GM12864 (cell line): ENCODE measurements at regions not wholly inside any gene's neighbourhood (a gene's known extent, or its start where the extent isn't known, plus 50 kb on each side); places are given as distances from the start of the nearest gene placed in this dataset.

Experiments used
- DNase-seq: peaks from one replicate; pipeline ENCODE4 v3.0.0-alpha.2; 2011; ENCODE audit warnings: low read depth
- H3K4me3 ChIP-seq: 2 replicates; pipeline ENCODE4 v1.5.1; 2011; ENCODE audit warnings: mild to moderate bottlenecking, low read depth, low read length, control low read depth
- TF ChIP-seq, protein P1 (sequence below): IDR thresholded peaks from 2 replicates; pipeline ENCODE4 v1.5.1; 2011; ENCODE audit warnings: low read depth, mild to moderate bottlenecking, moderate library complexity, low read length, control low read depth, inconsistent platforms; ENCODE audit errors: missing control alignments

DNA sequence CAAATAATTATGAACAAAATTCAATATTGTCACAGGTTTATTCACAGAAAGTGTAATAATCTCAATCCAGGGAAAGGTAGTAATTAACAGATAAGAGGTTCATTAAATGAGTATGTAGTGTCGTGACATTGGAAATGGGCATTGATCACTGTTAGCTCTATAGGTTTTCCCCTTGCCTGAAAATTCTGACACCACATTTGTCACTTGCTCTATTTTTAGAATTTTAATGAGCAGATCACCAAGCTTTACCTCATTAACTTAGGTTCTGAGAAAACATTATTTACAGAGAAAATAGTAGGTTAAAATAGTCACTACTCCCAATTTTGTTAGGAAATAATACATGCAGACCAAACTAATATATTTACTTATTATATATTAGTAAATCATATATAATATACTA lies 344.0 kb downstream of the DSC3 start:
- no peak overlapping the region for H3K4me3 ChIP-seq
- TF ChIP-seq, protein P1, sequence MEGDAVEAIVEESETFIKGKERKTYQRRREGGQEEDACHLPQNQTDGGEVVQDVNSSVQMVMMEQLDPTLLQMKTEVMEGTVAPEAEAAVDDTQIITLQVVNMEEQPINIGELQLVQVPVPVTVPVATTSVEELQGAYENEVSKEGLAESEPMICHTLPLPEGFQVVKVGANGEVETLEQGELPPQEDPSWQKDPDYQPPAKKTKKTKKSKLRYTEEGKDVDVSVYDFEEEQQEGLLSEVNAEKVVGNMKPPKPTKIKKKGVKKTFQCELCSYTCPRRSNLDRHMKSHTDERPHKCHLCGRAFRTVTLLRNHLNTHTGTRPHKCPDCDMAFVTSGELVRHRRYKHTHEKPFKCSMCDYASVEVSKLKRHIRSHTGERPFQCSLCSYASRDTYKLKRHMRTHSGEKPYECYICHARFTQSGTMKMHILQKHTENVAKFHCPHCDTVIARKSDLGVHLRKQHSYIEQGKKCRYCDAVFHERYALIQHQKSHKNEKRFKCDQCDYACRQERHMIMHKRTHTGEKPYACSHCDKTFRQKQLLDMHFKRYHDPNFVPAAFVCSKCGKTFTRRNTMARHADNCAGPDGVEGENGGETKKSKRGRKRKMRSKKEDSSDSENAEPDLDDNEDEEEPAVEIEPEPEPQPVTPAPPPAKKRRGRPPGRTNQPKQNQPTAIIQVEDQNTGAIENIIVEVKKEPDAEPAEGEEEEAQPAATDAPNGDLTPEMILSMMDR = no peak
- DNase-seq = no peak

DNA sequence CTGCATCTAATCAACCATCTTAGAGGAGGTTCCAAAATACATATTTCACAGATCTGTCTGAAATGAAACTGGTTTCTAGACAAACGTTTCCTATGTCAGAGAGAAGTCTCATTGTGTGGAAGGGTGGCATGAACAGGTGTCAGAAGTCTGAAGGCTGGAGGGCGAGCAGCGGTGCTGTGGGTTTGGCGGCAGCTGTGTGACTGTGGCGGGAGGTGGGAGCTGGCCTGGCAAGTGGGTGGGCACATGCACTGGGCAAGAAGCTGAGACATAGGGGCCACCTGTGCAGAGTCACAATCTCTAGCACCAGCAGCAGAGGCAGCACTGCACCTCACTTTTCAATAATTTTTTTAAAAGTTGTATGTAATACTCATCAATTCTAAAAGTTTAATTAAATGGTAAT lies 346.3 kb downstream of the DSC3 start:
- TF ChIP-seq, protein P1 = no peak
- no peak overlapping the region for H3K4me3 ChIP-seq
- no peak for DNase-seq

DNA sequence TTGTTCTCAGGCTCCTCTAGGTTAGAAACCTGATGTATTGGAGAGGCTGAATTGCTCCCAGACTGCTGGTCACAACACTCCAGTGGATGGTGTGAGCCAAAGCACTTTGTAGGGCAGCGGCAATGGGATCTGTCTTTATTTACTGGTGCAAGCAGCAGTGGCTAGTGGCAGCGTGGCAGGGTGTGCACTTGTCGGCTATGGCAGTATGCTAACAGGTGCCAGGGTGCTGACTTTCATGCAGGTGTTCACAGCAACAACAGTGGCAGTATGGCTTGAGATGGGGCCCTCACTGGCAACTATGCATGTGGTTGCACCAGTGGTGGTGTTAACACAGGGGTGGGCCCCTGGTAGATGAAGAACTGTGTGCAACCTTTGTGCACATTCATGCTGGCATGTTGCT lies 347.8 kb downstream of the DSC3 start:
- TF ChIP-seq, protein P1 = no peak

DNA sequence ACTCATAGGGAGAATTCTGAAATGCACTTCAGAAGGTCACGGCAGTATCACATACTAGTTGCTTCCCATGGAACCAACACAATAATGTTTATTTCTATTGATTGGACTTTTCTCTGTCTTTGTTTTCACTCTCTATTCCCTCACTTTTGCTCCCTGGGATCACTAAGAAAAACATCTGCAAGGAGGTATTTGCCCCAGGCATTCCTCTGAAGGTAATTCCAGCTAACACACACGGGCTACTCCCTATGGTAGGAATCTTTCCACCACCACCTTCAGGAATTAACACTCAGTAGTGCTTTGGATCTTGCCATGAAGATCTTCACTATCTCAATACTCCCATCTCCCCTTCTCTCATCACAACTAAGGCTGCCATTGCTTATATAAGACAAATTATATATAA lies 353.3 kb downstream of the DSC3 start:
- TF ChIP-seq, protein P1 = no peak
- DNase-seq = no peak

More for the DNA sequence above, 347.8 kb downstream of the DSC3 start:
- H3K4me3 ChIP-seq = no peak overlapping the region
- DNase-seq = no peak

DNA sequence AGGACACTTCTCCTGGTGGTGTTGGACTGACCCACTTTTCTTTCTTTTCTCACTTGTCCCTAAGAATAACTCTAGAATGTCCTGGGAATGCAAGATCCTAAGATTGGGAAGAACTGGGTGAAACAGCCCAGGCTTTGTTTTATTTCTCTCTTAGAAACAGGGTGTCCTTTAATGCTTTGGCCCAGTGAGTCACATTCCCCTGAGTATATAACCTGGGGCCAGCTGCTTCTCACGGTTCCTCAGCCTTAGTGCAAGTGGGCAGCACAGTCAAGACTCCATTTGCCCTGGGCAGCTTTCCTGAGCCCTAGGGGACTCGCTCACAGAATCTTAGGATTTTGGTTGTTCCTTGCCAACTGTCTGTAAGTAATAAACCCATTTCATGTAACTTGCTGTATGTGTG lies 355.0 kb downstream of the DSC3 start:
- H3K4me3 ChIP-seq = no peak overlapping the region
- TF ChIP-seq, protein P1 = no peak
- DNase-seq = no peak

More for the DNA sequence above, 353.3 kb downstream of the DSC3 start:
- no peak overlapping the region for H3K4me3 ChIP-seq

DNA sequence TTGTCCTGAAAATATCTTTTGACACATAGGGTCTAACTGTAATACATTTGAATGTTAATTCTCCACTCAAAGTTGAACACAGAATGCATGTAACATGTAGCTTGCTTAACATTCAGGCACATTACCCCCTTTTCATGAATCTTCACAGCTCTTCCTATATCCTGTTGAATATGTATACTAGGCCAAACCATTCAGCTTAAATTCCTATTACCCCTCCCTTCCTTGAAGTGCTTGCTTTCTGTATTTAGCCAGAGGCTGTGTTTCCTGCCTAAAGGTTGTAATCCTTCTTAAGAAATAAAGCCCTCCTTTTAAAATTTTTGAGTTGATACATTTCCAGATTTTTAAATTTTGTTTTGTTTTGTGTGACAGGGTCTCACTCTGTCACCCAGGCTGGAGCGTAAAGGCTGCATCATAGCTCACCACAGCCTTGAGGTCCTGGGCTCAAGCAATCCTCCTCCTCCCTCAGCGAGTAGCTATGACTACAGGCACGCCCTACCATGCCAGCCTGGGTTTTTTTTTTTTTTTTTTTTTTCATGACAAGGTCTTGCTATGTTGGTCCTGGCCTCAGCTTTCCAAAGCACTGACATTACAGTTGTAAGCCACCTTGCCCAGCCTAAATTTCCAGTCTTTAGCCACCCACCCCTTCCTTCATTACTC lies 357.6 kb downstream of the DSC3 start:
- no peak overlapping the region for H3K4me3 ChIP-seq
- no peak for DNase-seq
- TF ChIP-seq, protein P1 = no peak

DNA sequence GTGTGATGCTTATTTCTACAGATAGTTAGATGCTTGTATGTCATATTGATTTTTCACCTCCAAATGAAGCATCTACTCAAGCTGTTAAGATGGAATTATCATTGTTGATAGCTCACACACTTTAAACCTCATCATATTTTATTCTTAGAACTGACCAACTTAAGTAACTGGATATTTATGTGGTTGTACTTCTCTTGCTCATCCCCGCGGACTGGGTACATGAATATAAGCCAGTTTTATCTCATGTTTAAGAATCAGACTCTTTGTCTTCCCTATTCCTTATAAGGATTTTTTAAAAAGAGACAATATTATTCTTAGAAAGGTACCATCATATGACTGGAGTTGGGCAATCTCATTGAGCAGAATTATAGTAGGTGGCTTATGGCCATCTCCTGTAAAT lies 358.7 kb downstream of the DSC3 start:
- no peak overlapping the region for H3K4me3 ChIP-seq
- no peak for DNase-seq
- TF ChIP-seq, protein P1 = no peak
